LHCN-M2 (cell line): ENCODE measurements at regions not wholly inside any gene's neighbourhood (a gene's known extent, or its start where the extent isn't known, plus 50 kb on each side); places are given as distances from the start of the nearest gene placed in this dataset.
A peak's percentile ranks its signal among the peaks of the same experiment; 100 is the strongest.
"Not testable (repeated sequence)": the region's sequence is repeated elsewhere in the genome, so short reads cannot be mapped to it uniquely, and the experiment has no call there.

Experiments
- DNase-seq: peaks from one replicate; pipeline ENCODE4 v3.0.0-alpha.2; 2012; ENCODE audit warnings: low read depth

DNA sequence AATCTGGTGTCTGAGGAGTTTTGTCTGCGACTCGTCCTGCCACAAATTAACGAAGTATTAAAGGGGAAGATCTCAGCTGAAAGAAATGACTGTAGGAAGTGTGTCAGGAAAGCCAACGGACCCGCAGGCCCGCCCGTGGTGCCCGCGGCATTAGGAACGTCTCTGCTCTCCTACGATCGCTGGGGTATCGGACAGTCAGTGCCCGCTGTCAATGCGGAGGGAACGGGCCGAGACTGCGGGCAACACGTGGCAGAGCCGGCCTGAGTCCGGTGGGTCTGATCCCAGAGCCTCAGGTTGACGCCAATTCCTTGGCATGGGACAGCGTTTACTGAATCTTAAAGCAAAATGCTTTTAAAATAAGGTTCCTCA lies 128.7 kb downstream of the KBTBD2 start:
- no peak for DNase-seq

DNA sequence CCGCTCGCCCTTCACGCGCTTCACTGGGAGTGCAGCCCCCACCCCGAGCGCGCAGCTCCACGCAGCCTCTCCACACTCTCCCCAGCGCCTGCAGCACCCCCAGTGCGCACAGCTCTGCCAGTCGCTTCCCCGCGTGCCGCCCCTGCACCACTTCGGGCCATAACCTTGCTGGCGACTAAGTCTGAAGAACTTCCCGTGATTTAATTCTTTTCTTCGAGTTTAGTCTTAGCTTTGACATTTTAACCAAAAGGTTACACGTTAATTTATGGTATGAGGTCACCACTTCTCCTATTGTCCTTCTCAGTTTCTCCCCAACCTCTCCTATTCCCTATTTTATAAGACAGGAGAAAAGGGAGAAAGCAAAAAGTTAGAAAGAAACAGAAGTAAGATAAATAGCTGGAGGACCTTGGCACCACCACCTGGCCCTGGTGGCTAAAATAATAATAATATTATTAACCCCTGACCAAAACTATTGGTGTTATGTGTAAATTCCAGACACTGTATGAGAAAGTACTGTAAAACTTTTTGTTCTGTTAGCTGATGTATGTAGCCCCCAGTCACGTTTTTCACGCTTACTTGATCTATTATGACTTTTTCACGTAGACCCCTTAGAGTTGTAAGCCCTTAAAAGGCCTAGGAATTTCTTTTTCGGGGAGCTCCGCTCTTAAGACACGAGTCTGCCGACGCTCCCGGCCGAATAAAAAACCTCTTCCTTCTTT lies 129.2 kb downstream of the KBTBD2 start:
- DNase-seq, result not testable (repeated sequence)

DNA sequence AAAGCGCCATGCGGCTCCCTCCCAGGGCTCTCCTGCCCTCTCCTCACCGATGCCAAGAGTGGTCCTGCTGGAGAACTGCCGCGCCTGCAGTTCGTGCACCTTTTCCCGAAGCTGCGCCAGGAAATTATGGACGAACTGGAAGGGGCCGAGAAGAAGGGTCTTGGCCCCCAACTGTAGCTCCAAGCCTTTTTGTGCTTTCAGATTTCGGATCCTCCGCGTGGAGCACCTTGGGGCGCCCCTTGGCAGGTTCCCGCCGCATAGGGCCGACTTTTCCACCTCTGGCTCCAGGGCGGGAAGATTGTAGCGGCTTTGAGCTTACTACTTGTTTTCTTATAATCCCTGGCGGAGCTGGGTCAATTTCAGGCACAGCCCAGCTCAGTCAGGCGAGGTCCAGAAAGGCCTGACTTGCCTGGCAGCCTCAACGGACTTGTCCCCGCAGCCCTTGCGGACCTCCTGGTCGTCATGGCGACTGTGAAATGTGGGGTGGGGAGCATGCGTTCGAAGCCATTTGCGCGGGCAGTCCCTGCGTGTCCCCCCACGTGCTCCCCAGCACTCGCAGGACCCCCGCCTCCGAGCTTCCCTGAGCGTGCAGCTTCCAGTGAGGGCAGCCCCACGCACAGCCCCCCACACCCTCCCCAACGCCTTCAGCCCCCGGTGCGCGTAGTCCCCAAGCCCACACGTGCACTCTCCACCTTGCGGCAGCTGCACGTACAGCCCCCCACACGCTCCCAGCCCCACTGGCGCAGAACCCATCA lies 129.9 kb downstream of the KBTBD2 start:
- no peak for DNase-seq

DNA sequence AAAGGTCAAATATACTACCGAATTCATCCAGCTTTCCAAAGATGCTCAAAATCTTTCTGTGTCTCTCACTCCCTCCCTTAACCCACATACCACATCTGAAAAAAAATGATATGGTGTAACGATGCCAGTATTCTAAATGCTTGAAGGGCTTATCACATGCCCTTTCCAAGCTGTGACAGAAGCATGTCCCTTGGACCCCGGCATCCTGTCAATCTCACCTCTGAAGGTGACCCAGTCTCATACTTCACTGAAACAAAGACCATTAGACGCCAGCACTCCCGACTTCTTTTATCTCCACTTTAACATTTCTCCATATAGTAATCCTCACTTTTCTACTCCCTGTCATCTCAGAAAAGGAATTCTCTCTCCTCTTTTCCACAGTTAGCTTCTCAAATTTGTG lies 130.8 kb downstream of the KBTBD2 start:
- DNase-seq, result not testable (repeated sequence)

DNA sequence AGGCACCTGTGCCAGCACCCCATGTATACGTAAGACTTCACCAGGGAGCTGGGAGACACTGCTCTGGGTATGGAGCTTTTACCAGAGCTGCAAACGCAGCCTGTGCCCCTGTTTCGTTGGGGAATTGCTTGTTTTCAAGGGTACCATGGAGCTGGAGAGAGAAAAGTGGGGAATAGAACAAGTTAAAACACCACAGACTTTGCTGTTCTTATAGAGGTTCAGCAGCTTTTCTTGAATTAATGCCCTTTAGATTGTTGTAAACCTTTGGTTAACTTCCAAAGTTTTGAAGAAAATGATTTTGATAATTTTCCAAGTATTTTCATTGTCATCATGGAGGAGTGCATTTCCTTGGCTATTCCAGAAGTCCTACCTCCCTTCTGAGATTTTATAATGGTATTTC lies 131.7 kb downstream of the KBTBD2 start:
- DNase-seq, result not testable (repeated sequence)

DNA sequence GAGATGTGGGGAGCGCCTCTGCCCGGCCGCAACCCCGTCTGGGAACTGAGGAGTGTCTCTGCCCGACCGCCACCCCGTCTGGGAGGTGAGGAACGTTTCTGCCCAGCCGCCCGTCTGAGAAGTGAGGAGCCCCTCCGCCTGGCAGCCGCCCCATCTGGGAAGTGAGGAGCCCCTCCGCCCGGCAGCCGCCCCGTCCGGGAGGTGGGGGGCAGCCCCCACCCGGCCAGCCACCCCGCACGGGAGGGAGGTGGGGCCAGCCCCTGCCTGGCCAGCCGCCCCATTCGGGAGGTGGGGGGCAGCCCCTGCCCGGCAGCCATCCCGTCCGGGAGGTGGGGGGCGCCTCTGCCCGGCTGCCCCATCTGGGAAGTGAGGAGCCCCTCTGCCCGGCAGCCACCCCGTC lies 137.7 kb downstream of the KBTBD2 start:
- DNase-seq, result not testable (repeated sequence)

DNA sequence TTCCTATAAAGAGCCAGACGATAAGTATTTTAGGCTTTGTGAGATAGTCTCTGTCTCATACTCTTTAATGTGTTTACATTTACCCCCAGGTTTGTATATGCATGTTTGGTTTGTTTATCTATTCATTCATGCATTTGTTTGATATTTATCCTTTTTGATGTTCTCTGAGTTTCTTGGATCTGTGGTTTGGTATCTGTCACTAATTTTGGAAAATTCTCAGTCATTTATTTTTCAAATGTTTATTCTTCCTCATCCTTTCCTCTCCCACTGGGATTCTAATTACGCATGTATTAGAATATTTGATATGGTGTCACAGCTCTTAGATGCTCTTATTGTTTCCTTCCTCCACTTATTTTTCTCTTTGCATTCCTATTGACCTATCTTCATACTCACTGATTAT lies 143.2 kb downstream of the KBTBD2 start:
- not testable (repeated sequence) for DNase-seq

DNA sequence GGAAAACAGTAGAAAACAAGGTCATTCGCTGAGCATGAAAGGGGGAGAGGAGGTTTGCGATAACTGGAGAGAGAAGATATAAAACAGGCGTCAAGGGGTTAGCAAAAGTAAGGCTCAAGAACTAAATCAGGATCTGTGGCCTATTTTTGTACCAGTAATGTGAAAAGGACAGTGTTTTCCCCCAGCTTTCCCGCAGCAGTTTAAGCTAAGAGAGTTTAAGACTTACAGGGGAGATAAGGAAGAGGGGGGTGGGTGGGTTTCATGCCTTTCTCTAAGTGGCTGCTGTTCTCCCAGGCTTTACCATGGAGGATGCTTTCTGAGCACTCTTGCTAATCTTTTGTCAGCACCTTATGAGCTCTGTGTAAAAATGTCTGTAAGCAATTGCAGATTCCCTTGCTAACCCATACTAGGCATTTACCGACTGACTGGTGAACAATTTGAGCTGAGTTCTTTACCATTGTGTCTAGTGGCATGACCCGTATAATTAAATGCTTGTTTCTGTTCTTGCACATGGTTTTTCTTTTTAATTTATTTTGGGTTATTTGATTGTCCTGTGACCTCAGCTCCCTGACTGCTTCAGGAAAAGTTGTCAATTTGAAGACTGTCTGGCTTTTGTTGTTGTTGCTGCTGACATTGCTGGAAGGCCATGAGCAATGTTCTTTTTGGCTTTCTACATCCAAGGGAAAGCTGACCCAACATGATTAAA lies 144.0 kb downstream of the KBTBD2 start:
- DNase-seq, result not testable (repeated sequence)

DNA sequence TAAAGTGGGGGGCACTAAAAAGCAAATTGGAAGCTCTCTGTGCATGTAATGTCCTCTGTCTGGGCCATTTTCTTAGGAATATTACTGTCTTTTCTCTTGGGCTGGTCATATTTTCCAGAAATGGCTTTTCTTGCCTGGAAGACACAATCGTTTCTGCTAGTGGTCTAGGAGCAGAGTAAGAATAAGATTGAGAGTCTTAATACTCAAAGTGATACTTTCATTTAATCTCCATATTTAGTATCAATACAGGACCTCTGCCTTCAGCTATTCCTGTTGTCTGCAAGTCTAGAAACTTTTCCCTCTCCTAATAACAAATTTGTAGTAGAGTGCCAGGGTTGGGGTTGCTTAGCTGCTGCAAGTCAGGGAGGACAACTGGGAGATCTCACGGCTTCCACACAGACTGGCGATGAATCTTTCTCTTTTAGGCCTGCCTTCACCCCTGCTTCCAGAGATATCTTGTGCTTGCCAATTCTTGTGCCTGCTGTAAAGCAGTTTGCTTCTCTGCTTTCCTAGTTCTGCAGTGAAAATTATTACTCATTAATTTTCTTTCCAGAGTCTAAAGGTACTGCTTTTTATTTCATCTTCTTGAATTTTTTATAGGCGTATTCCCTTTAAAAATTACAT lies 149.6 kb downstream of the KBTBD2 start:
- not testable (repeated sequence) for DNase-seq

DNA sequence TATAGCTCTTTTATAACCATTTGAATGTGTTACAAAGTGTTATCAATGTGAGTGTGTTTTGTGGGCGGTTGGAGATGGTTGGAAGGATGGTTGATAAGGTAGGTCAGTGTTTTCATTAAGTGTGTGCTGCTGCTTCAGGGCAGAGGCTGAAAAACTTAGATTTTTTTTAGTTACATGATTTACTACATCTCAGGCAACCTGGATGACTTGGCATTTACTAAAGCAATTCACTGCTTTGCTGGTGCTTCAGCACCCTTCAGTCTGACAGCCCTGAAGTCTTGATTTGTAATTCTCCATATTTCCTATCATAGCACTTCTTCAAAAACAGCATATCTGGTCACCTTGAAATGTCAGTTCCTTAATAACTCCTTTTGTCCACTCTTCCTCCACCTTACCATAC lies 151.8 kb downstream of the KBTBD2 start:
- not testable (repeated sequence) for DNase-seq

DNA sequence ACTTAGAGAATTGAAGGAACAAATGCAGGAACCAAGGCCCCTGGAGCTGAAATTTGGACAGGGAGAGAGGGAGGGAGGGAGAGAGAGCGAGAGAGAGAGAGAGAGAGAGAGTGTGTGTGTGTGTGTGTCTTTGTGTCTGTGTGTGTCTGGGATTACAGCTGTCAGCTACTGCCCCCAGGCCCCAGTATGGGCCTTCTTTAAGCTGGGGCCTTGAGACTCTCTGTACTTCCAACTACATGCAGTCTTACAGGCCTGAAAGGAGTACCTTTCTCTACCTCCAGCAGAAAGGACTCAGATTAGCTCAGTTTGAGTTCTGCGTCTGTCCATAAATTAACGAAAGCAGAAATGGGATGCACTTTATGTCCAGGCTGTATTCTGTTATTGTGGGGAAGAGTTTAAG lies 153.2 kb downstream of the KBTBD2 start:
- DNase-seq, result not testable (repeated sequence)

DNA sequence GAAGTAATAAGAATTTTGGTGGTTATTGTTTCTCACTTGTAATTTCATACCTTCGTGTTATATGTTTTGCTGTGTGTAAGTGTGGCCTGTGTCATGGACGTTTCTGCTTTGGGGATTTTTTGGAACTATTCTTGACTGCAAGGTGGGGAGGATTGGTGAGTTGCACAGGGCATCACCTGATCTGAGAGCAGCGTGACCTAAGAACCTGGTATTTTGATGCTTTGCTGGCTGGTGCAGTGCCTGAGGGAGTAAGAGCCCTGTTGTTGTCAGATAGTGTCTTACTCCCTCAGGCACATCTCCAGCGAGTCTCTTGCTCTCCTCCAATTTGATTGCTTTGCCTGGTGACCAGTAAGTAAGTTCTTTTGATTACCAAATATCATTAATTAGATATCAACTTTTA lies 158.8 kb downstream of the KBTBD2 start:
- not testable (repeated sequence) for DNase-seq

DNA sequence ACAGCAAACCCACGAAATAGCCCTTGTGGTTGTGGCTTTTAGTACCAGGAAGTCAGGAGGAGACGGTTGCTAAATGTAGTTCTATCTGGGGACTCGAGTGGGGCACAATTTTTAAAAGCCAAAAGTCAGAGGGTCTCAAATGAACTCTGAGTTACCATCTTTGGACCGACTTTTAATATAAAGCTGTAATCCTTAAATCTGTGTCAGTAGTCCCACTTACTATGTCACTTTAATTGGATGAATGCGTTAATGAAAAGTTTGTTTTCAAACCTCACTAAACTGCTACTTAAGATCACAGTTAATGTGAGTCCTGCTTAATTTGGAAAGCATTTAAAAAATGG lies 162.3 kb downstream of the KBTBD2 start:
- peak; percentile 21 for DNase-seq

DNA sequence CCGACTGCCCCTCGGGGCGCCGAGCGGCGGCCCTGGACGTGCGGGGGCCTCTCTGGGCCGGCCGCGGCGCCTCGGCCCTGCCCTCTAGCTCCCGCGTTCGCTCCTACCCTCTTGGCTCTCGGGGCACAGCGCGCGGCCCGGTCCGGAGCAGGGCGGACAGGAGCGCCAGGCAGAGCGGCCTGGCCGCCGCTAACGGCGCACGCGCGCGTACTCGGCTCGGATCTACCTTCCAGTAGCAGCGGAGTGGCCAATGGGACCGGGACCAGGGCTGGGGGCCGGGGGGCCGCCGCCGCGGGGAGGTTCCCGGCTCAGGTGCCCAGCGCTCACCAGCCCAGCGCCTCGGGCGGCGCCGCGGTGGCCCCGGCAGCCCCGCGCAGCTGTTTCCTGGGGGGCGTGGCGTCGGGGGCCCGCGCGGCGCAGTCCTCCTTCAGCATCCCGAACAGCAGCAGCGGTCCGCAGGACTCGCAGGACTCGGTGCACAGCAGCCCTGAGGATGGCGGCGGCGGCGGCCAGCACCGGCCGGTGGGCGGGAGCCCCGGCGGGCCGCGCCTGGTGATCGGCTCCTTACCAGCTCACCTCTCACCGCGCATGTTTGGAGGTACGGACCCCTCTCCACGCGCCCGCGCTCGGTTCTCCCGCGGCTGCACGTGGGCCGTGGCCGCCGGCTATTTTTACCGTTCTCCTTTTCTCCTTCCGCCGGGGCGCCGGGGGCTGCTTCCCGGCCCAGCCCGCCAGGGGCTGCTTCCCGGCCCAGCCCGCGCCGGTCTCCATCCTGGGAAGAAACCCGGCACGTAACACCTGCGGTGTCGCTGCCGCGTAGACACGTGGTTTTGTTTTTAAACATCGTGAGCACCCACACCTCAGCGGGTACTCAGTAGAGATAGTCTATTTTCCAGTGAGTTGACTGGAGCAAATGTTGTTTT lies 162.9 kb downstream of the KBTBD2 start:
- DNase-seq, result peak; percentile 71

DNA sequence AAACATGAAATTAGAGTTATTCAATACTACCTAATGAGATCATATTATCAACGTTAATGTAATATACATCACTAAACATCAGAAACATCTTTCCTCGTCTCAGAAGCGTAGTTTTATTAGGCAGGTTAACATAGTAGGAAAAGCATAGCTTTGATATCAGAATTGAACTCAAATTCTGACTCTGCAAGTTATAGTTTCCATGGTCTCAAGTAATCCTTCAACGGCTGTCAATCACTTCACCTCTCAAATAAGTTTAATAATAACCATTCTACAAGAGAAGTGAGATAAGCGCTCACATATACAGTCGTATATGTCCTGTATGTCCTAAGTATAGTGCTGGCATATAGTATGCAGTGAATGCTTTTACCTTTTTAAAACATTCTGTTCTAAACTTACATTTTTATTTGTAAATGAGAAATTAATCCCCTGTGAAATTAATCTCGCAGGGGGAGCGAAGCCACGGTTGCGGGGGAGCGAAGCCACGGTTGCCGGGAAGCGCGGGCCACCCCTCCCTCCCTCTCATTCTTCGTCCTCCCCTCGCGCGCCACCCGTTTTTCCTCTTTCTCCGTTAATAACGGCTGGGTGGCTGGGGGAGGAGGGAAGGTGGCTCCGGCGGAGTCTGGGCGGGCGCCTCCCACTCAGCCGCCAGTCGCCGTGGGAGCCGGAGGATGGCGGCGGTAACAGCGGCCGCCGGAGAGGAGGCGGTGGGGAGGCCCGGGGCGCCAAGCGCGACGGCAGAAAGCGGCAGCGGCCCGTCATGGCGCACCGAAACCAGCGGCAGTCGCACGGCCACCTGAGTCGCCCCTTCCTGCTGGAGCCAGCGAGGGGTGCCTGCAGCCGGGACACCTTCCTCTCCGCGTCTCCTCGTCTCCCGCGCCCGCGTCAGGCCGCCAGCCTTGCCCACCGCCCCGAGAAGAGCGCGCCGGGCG lies 163.8 kb downstream of the KBTBD2 start:
- DNase-seq, result peak; percentile 53

DNA sequence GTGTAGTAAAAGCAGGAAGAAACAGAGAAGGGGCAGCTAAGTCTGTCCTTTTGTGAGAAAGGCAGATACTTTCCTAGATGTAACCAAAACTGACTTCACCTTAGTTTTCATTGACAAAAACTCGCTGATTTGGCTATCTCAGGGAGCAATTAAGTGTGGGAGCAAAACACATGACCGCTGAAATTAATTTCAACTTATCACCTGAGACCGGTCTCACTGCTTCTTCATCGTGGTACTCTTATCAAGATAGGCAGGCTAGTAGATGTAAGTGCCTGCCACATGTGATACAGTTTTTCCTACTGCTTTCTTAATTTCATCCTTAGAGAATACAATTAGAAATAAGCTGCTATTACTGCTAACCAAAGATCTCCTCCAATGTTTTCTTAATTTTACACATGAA lies 168.7 kb downstream of the KBTBD2 start:
- not testable (repeated sequence) for DNase-seq

DNA sequence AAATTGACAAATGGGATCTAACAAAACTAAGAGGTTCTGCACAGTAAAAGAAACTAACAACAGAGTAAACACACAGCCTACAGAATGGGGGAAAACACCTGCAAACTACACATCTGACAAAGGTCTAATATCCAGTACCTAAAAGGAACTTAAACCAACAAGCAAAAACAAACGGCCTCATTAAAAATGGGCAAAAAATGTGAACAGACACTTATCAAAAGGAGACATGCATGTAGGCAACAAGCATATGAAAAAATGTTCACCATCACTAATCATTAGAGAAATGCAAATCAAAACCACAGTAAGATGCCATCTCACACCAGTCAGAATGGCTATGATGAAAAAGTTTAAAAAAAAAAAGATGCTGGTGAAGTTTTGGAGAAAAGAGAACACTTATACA lies 197.4 kb downstream of the KBTBD2 start:
- no peak for DNase-seq

DNA sequence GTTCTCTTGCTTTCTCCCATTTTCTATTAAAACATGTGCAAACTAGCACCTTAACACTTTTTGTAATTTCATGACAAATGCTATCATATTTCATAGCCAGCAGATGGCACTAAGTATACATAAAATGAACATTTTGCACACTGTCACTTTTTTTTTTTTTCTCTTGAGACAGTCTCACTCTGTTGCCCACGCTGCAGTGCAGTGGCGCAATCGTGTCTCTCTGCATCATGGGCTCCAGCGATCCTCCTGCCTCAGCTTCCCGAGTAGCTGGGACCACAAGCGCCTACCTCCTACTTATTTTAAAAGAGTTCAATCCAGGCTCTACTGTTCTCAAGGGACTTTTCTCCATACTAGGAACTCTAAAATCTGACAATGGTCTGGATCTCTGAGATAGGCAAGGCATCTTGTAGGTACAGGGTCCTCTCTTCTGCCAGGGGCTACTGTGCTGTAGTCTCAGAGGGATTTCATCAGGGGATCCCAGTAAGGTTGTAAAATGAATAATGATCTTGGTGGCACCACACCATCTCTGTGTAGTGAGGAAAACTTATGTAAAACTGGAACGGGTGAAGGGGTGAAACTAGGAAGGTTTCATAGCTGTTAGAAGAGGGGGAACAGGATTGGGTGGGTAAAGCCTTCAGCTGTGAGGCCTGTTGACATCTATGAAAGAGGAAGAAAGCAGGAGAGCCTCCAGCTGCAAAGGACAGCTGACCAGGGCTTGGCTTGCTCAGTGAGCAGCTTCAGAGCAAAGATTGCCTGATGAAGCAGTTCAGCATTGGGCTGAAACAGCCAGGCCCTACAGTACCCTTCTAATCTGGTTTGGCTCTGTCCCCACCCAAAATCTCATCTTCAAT lies 196.9 kb downstream of the AVL9 start:
- peak; percentile 61 for DNase-seq

DNA sequence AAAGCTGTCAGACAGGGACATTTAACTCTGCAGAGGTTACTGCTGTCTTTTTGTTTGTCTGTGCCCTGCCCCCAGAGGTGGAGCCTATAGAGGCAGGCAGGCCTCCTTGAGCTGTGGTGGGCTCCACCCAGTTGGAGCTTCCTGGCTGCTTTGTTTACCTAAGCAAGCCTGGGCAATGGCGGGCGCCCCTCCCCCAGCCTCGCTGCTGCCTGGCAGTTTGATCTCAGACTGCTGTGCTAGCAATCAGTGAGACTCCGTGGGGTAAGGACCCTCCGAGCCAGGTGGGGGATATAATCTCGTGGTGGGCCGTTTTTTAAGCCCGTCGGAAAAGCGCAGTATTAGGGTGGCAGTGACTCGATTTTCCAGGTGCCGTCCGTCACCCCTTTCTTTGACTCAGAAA lies 192.8 kb downstream of the AVL9 start:
- DNase-seq, result not testable (repeated sequence)
